GM10266 (cell line): ENCODE measurements at regions not wholly inside any gene's neighbourhood (a gene's known extent, or its start where the extent isn't known, plus 50 kb on each side); places are given as distances from the start of the nearest gene placed in this dataset.

ENCODE experiments used
- DNase-seq: peaks from one replicate; pipeline ENCODE4 v3.0.0; 2012; ENCODE audit errors: extremely low spot score
- CTCF ChIP-seq: IDR thresholded peaks from 2 replicates; pipeline ENCODE4 v1.5.1; 2012; ENCODE audit warnings: mild to moderate bottlenecking, low read depth; ENCODE audit not compliant: control insufficient read depth, insufficient read depth; ENCODE audit errors: missing control alignments

GRCh38 chr16:55130456-55130855 lies 193.5 kb upstream of the IRX6 start:
- TF ChIP-seq CTCF: no peak
- DNase-seq: no peak

GRCh38 chr16:55130911-55131310 lies 193.1 kb upstream of the IRX6 start:
- DNase-seq: no peak

GRCh38 chr16:55133654-55134053 lies 190.3 kb upstream of the IRX6 start:
- TF ChIP-seq CTCF: no peak

More at GRCh38 chr16:55130911-55131310, 193.1 kb upstream of the IRX6 start:
- no peak for TF ChIP-seq CTCF

GRCh38 chr16:55136356-55137150 lies 187.4 kb upstream of the IRX6 start:
- no peak for DNase-seq

More at GRCh38 chr16:55133654-55134053, 190.3 kb upstream of the IRX6 start:
- no peak for DNase-seq

GRCh38 chr16:55138298-55138697 lies 185.7 kb upstream of the IRX6 start:
- DNase-seq: no peak
- no peak for TF ChIP-seq CTCF

More at GRCh38 chr16:55136356-55137150, 187.4 kb upstream of the IRX6 start:
- no peak for TF ChIP-seq CTCF

- TF ChIP-seq CTCF: no peak
- DNase-seq: no peak
Measured at GRCh38 chr16:55142405-55142804, 181.6 kb upstream of the IRX6 start.

- TF ChIP-seq CTCF: no peak
- no peak for DNase-seq
Measured at GRCh38 chr16:55144651-55145050, 179.4 kb upstream of the IRX6 start.
